Erythroblast (primary cell): ENCODE measurements at regions not wholly inside any gene's neighbourhood (a gene's known extent, or its start where the extent isn't known, plus 50 kb on each side); places are given as distances from the start of the nearest gene placed in this dataset.

Experiments
- GATA1 ChIP-seq: IDR thresholded peaks from 2 replicates; pipeline ENCODE4 v1.6.1; 2011; ENCODE audit warnings: low read depth, mild to moderate bottlenecking, control low read depth, low read length, moderate library complexity
- POLR2A ChIP-seq: IDR thresholded peaks from 2 replicates; pipeline ENCODE4 v1.6.1; 2011; ENCODE audit warnings: mild to moderate bottlenecking, low read length

- TF ChIP-seq POLR2A (no peak), GATA1 (no peak)
Observed at GRCh38 chr20:61109221-61109805, 142.7 kb upstream of the CDH4 start.
